Mammary epithelial cell (primary cell): ENCODE measurements at regions not wholly inside any gene's neighbourhood (a gene's known extent, or its start where the extent isn't known, plus 50 kb on each side); places are given as distances from the start of the nearest gene placed in this dataset.

Experiments
- EZH2 ChIP-seq: IDR thresholded peaks from 2 replicates; pipeline ENCODE4 v1.6.1; 2012; ENCODE audit warnings: low read length, inconsistent platforms, borderline replicate concordance
- TF ChIP-seq, protein P1 (sequence below), 2 donors: IDR thresholded peaks in 1 of 2; conservative IDR thresholded peaks in 1 of 2; 2 replicates each; pipeline ENCODE4 v1.5.1; 2011 to 2012; ENCODE audit warnings: inconsistent platforms in 2 of 2, low read length in 2 of 2, mild to moderate bottlenecking in 2 of 2, control low read depth in 1 of 2, low read depth in 1 of 2; ENCODE audit not compliant: insufficient read depth in 1 of 2; ENCODE audit errors: extremely low read depth in 1 of 2

DNA sequence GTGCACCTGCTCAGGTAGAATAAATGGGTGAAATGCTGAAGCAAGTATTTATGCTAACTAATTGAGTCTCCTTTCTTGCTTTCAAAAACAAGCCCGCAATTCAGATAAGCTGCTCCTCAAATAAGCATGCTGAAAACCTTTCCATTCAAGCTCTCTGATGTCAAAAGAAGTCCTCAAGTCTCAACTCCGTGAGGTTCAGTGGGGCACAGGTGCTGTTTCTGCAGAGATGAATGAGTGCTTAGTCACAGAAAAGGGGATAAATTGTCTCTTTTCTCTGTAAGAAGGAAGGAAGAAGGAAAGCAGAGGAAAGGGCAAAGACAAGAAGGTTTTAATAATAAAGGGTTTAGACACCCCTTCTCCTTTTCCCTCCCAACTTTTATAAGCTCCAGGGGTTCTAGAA is 229.8 kb upstream of the NPY start:
- TF ChIP-seq, protein P1, sequence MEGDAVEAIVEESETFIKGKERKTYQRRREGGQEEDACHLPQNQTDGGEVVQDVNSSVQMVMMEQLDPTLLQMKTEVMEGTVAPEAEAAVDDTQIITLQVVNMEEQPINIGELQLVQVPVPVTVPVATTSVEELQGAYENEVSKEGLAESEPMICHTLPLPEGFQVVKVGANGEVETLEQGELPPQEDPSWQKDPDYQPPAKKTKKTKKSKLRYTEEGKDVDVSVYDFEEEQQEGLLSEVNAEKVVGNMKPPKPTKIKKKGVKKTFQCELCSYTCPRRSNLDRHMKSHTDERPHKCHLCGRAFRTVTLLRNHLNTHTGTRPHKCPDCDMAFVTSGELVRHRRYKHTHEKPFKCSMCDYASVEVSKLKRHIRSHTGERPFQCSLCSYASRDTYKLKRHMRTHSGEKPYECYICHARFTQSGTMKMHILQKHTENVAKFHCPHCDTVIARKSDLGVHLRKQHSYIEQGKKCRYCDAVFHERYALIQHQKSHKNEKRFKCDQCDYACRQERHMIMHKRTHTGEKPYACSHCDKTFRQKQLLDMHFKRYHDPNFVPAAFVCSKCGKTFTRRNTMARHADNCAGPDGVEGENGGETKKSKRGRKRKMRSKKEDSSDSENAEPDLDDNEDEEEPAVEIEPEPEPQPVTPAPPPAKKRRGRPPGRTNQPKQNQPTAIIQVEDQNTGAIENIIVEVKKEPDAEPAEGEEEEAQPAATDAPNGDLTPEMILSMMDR (conservative IDR thresholded peaks at IDR 0.05 in 1 of 2, IDR thresholded peaks at IDR 0.05 in 1 of 2; ENCODE audit: extremely low read depth in 1 of 2, insufficient read depth in 1 of 2, low read depth in 1 of 2, low read length in 2 of 2) = no peak
- TF ChIP-seq EZH2 = no peak
